ENCODE measurements at regions not wholly inside any gene's neighbourhood (a gene's known extent, or its start where the extent isn't known, plus 50 kb on each side); places are given as distances from the start of the nearest gene placed in this dataset.

- BruUV-seq (replicated peaks): no TSS peak
- no peak for ATAC-seq (ENCODE audit: low read depth)
These were observed 446.6 kb downstream of the KLF5 start for GRCh38 chr13:73505376-73505890.

More at GRCh38 chr13:73505376-73505890, 446.6 kb downstream of the KLF5 start:
- no peak for DNase-seq
- no peak overlapping the region for H2BK20ac ChIP-seq (ENCODE audit: low read depth, low read length)
- H3K4me1 ChIP-seq (ENCODE audit: control insufficient read depth, insufficient read depth, low read length): no peaks in the 10 kb centered on the region
- H3K36me3 ChIP-seq (ENCODE audit: control insufficient read depth, insufficient read depth, low read length): no peaks in the 10 kb centered on the region
- no peaks in the 10 kb centered on the region for H4K20me1 ChIP-seq (ENCODE audit: insufficient read depth, low read length)
- TF ChIP-seq MXI1 (IDR thresholded peaks at IDR 0.05; ENCODE audit: borderline replicate concordance, low read depth, low read length): no peak
- no peak for TF ChIP-seq CTCF (conservative IDR thresholded peaks at IDR 0.05; ENCODE audit: low read depth, low read length)
- TF ChIP-seq CHD1 (IDR thresholded peaks at IDR 0.05; ENCODE audit: low read depth, low read length): no peak
- no peak for TF ChIP-seq NFE2L2 (IDR thresholded peaks at IDR 0.05; ENCODE audit: low read depth, low read length)
- no peak for TF ChIP-seq CEBPB (IDR thresholded peaks at IDR 0.05; ENCODE audit: low read depth, low read length)
- no peak for TF ChIP-seq FOS (IDR thresholded peaks at IDR 0.05; ENCODE audit: low read depth, low read length)
- TF ChIP-seq RAD21 (IDR thresholded peaks at IDR 0.05; ENCODE audit: low read length): no peak
- TF ChIP-seq POLR2A (IDR thresholded peaks at IDR 0.05; ENCODE audit: low read depth, low read length): no peak
- TF ChIP-seq USF2 (IDR thresholded peaks at IDR 0.05; ENCODE audit: low read depth, low read length): no peak
- TF ChIP-seq BHLHE40 (IDR thresholded peaks at IDR 0.05; ENCODE audit: low read depth, low read length): no peak
- no peak overlapping the region for H3K4me2 ChIP-seq (ENCODE audit: low read depth, low read length)
- no peak overlapping the region for H4K91ac ChIP-seq (ENCODE audit: insufficient read depth, low read depth, low read length)
- H4K8ac ChIP-seq (ENCODE audit: low read depth in 2 of 2, low read length in 2 of 2): no peak overlapping the region
- in situ Hi-C loops (cut with MboI; ENCODE audit: low sequenced_read_pairs): no loop called here
- H2AFZ ChIP-seq (replicated peaks; ENCODE audit: low read length, poor library complexity): no peak overlapping the region
- no peak overlapping the region for H3K14ac ChIP-seq (replicated peaks; ENCODE audit: low read depth, low read length)
- H2BK120ac ChIP-seq (ENCODE audit: low read depth, low read length): no peak overlapping the region
- no peaks in the 10 kb centered on the region for H3K9me3 ChIP-seq (ENCODE audit: control insufficient read depth, insufficient read depth, low read length)
- no peaks in the 10 kb centered on the region for H3K9me1 ChIP-seq (ENCODE audit: insufficient read depth, low read length)
- no CpG with 5 or more reads among the region's 5 CpGs for WGBS, 2 experiments (ENCODE audit: extremely low coverage in 2 of 2, insufficient read length in 1 of 2)
- ChIA-PET POLR2A (ENCODE audit: unreplicated experiment) (no interaction called here), CTCF (interaction anchor here (1.3 kb wide), 1 partner anchor 18 kb away, joined by 3 read pairs; no protein-coding TSS in a partner anchor)
- no peak overlapping the region for H3K18ac ChIP-seq (ENCODE audit: low read depth, low read length)
- no peak overlapping the region for H3K23ac ChIP-seq (ENCODE audit: low read depth, low read length)
- H3K4me3 ChIP-seq (ENCODE audit: insufficient read depth, low read depth, low read length): no peak overlapping the region
- intact Hi-C loops (cut with micrococcal nuclease): no loop called here
- H2AK9ac ChIP-seq (replicated peaks; ENCODE audit: low read depth, low read length, poor library complexity): no peak overlapping the region
- H3K9ac ChIP-seq (ENCODE audit: low read depth, low read length): no peak overlapping the region
- no peak overlapping the region for H3K27ac ChIP-seq (ENCODE audit: insufficient read depth, low read length)
- H2AK5ac ChIP-seq (ENCODE audit: low read depth, low read length): no peak overlapping the region
- H3K27me3 ChIP-seq (ENCODE audit: control insufficient read depth, insufficient read depth, low read length): peaks cover 3% of the 10 kb centered on the region; the same call in 1 of the 2 replicates
- H3K56ac ChIP-seq (ENCODE audit: extremely low read depth, insufficient read depth, low read length): no peak overlapping the region
- H2BK15ac ChIP-seq (ENCODE audit: low read depth, low read length): no peak overlapping the region
- H3K4ac ChIP-seq (ENCODE audit: low read depth, low read length): no peak overlapping the region
- no peak overlapping the region for H4K5ac ChIP-seq (ENCODE audit: low read depth, low read length)
- dilution Hi-C loops (cut with HindIII; ENCODE audit: low sequenced_read_pairs, unreplicated experiment): no loop called here
- no peaks in the 10 kb centered on the region for H3K79me1 ChIP-seq (ENCODE audit: low read depth in 1 of 2, low read length in 2 of 2)
- H2BK5ac ChIP-seq (ENCODE audit: low read depth, low read length, poor library complexity, severe bottlenecking): no peak overlapping the region
